Stimulated activated CD8-positive, alpha-beta memory T cell treated with anti-CD3 and anti-CD28 coated beads, Interleukin-12 subunit alpha, Interleukin-12 subunit beta, amount 100 ng/mL, for 4 hours (primary cell): ENCODE measurements at regions not wholly inside any gene's neighbourhood (a gene's known extent, or its start where the extent isn't known, plus 50 kb on each side); places are given as distances from the start of the nearest gene placed in this dataset.
"Not testable (repeated sequence)": the region's sequence is repeated elsewhere in the genome, so short reads cannot be mapped to it uniquely, and the experiment has no call there.

Experiments used
- DNase-seq: peaks from one replicate; pipeline ENCODE4 v3.0.0-alpha.2; 2020; ENCODE audit warnings: low read depth

- no peak for DNase-seq
Measured at GRCh38 chr5:130724658-130725057, 440.4 kb downstream of the HINT1 start.

DNA sequence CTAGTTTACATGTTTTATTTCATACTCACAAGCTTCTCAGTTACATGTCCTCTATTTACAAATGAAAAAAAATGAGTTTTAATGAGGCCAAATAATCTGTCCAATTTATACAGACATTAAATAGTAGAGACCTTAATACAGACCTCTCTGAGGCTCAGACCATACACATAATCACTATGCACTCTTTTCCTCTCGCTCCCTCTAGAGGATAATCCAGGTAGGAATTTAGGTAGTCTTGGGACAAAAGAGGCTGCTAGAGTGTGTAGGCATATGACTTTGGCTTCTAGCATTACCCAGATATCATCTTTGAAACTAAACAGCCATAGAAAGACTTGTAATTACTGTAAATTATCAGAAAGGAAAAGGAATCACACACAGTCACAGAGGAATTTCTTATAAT is 444.7 kb downstream of the HINT1 start:
- DNase-seq, result no peak

- no peak for DNase-seq
Measured at GRCh38 chr5:130715541-130715940, 449.5 kb downstream of the HINT1 start.

DNA sequence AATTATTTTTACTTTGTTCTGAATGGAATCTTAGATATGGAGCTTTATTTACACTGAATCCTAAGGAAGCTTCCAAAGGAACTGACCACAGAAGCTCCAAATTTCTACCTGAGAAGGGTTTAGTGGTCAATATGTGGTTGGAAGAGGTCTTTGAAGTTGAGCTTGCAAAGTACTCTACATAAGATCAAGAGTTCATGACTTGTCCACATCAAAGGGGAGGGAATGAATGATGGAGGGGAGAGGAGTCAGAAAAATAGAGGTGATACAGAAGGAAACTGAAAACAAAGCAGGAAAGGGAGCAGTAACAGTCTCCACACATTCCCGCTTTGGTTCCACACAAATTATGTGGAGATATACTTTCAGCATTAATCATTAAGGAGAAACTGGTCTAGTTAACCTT is 450.9 kb downstream of the HINT1 start:
- DNase-seq, result no peak

GRCh38 chr5:130712324-130712723 is 452.7 kb downstream of the HINT1 start:
- no peak for DNase-seq

DNA sequence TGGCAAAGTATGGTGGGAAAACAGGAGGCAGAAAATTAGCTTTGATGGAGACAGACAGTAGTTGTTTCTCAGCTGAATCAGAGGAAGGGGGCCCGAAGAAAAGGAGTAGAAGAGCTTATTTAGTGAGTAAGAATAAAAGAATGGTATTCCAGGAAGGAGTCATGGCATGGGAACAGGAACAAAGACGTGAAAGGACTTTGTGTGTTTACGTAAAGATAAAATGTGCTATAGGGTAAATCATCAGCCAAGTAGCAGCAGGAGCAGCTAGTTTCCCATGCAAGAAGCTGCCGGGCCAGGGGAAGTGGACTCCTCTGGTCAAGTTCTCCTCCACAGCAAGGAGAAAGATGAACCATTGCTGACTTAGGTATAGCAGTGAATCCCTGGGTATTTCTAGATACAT is 454.5 kb downstream of the HINT1 start:
- no peak for DNase-seq

- no peak for DNase-seq
Measured at GRCh38 chr5:130708754-130709153, 456.3 kb downstream of the HINT1 start.

DNA sequence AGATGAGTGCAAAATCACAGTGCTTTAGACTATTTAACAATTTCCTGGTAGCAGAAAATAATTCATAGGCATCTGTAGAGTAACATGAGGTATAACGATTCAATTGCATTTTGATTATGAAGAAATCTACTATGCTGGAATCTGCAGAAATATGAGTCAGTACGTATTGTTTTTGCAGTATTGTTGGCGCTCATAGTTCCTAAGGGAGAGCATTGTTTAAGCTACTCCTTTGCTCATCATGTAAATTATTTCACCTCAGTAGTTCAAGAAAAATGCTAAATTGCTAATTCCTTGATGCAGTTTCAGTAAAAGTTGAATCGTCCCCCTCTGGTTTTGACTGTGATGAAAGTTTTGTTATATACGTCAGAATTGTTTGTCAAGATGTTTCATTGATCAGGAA is 458.4 kb downstream of the HINT1 start:
- no peak for DNase-seq

GRCh38 chr5:130705368-130705767 is 459.7 kb downstream of the HINT1 start:
- DNase-seq, result no peak

DNA sequence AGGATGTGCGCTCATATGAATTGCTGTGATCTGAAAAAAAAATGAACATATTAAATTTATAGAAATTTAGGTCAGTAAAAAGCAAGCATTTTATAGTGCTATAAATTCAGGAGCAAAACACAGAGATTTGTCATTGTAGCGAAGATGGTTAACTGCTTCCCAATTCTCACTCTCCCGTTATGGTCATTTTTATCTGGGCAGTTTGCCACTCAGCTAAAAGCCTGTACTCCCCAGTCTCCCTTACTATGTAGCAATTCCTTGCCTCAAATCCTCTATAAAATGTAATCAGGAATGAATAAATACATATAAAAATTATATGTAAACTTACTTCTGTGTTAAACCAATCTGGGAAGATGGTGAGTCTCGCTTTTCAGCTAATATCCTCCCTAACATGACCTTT is 471.5 kb downstream of the HINT1 start:
- DNase-seq, result no peak

GRCh38 chr5:130692770-130693169 is 472.3 kb downstream of the HINT1 start:
- no peak for DNase-seq

GRCh38 chr5:130689831-130690230 is 475.2 kb downstream of the HINT1 start:
- no peak for DNase-seq

DNA sequence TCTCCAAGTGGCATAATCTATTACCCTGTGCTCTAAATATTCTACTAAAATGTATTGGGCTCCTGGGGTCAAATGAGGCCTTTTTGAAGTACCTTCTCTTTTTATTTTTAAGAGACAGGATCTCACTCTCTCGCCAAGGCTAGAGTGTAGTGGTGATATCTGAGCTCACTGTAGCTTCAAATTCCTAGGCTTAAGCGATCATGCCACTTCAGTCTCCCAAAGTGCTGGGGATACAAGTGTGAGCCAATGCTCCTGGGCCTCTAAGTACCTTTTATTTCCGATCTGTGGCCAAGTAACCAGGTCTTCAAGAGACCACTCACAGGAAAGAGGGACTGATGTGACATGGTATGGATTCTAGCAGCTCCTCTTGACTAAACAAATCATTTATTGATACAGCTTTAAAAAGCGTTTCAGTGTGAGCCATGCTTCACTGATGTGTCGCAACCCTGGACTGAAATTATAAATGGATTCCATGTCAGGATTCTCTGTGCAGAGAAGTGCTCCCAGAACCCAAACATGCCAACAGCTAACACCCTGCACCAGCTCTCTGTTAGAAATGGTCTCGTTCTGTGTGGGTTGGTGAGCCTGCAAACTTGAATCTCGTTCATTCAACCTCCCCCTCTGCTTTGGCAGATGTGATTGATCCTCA is 477.8 kb downstream of the HINT1 start:
- no peak for DNase-seq

- no peak for DNase-seq
Measured at GRCh38 chr5:130678637-130679036, 486.4 kb downstream of the HINT1 start.

DNA sequence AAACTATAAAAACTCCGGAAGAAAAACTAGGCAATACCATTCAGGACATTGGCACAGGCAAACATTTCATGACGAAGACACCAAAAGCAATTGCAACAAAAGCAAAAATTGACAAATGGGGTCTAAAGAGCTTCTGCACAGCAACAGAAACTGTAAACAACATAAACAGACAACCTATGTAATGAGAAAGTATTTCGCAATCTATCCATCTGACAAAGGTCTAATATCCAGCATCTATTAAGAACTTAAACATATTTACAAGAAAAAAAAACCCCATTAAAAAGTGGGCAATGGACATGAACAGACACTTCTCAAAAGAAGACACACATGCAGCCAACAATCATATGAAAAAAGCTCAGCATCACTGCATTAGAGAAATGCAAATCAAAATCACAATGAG is 498.6 kb downstream of the HINT1 start:
- DNase-seq, result no peak

GRCh38 chr5:130652176-130652575 is 512.9 kb downstream of the HINT1 start:
- DNase-seq, result no peak

DNA sequence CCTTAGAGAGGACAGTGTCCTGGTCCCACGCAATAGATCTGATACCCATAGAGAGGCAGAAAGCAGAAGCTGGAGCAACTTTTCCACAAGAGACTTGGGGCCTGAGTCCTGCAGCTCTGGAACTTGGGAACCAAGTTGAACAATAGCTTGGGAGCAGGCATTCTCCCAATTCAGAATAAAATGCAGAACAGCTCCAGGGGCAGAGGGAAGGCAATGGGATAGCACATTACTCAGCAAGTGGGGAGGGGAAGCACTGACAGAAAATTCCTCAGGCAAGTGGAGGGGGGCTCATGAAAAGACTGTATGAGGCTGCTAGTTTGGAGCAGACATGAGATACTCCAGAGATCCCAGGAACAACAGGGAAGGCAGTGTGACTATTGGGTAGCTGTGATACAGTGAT is 513.6 kb downstream of the HINT1 start:
- DNase-seq, result no peak

DNA sequence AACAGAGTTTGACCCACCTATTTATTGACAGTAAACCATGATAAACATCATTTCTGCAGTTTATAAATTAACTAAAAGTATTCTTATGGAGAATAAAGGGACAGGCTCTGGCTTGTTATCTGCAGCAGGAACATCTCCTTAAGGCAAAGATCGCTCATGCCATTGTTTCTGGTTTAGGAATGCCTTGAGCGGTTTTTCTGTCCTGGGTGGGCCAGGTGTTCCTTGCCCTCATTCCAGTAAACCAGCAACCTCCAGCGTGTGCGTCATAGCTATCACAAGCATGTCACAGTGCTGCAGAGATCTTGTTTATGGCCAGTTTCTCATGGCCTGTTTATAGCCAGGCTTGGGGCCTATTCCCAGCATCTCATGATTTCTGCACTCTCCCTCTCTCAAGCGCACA is 521.7 kb downstream of the HINT1 start:
- DNase-seq, result no peak

DNA sequence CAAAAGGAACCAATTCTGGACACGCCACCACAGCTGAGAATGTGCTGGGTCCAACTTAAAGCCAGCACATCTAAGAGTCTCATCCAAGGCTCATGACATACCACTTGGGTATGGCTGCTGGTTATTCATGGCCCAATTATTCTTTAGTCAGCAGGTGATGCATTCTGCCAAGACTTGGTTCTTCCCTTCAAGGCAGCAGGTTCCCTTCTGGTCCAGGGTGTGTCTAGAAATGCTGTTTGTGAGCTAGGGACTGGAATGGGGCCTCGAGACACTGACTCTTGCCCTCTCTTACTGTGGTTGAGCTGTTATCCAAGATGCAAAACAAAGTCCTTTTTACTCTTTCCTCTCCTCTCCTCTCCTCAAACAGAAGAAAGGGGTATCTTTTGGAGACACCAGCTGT is 522.6 kb downstream of the HINT1 start:
- no peak for DNase-seq

DNA sequence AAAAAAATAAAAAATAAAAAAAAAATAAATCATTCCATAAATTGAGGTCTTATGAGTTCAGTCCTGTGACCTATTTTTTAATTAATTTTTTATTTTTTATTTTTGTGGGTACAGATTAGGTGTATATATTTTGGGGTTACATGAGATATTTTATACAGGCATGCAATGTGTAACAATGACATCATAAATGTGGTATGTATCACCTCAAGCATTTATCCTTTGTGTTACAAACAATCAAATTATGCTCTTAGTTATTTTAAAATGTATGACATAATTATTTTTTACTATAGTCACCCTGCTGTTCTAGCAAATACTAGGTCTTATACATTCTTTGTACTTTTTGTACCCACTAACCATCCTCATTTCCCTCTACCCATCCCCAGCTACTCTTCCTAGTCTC is 537.9 kb downstream of the HINT1 start:
- DNase-seq, result no peak

- no peak for DNase-seq
Measured at GRCh38 chr5:130624805-130625204, 540.3 kb downstream of the HINT1 start.

DNA sequence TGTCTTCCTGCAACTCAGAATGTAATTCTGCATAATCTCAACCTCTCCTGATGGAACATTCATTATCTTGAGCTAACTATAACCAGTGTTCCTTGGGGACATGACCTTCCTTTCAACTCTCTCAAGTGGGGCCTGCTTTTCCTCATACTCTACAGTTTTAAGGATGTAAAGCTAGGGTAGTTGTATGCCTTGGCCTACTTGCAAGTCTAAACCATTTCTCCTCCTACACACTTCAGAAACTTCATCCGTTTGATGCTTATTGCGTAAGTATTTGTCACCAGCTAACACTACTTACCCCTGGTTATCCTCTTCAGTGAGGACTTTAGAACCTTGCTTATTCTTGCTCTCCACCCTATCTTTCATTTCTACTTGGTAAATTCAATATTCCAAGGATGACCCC is 548.9 kb downstream of the HINT1 start:
- DNase-seq, result no peak

- no peak for DNase-seq
Measured at GRCh38 chr5:130605234-130605633, 559.8 kb downstream of the HINT1 start.

DNA sequence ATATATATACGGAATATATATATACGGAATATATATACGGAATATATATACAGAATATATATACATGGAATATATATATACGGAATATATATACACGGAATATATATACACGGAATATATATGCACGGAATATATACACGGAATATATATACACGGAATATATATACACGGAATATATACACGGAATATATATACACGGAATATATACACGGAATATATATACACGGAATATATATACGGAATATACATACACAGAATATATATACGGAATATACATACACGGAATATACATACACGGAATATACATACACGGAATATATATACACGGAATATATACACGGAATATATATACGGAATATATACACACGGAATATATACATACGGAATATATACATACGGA is 568.4 kb downstream of the HINT1 start:
- not testable (repeated sequence) for DNase-seq

- no peak for DNase-seq
Measured at GRCh38 chr5:130580264-130580663, 584.8 kb downstream of the HINT1 start.
